CD4-positive, alpha-beta T cell (primary cell): ENCODE measurements at regions not wholly inside any gene's neighbourhood (a gene's known extent, or its start where the extent isn't known, plus 50 kb on each side); places are given as distances from the start of the nearest gene placed in this dataset.

Experiments
- ATAC-seq: fragments of 200-7000 bp; cut with Tn5 transposase; one replicate; pipeline ENCODE4 v1.10.0; 2022; ENCODE audit warnings: mild to moderate bottlenecking; ENCODE audit not compliant: poor library complexity
- CTCF ChIA-PET: fragments of 350-600 bp; sonication (Branson Sonifier 250); formaldehyde crosslinking; loops from one replicate; lab custom pipeline; 2021; ENCODE audit warnings: antibody characterized with exemption, inconsistent platforms; lab: Charles Lee
- POLR2A ChIA-PET: fragments of 350-600 bp; sonication (Branson Sonifier 250); formaldehyde crosslinking; loops from one replicate; lab custom pipeline; 2021; ENCODE audit warnings: antibody characterized with exemption, inconsistent platforms; lab: Charles Lee
- DNase-seq, 14 experiments: peaks; one replicate each; pipeline ENCODE4 v3.0.0-alpha.2; 2013 to 2020; ENCODE audit warnings: mixed read lengths in 2 of 14
- H3K27ac ChIP-seq, 2 donors: one replicate each; pipeline versions ENCODE4 v1.5.1 to v1.7.0; 2013; ENCODE audit warnings: low read length in 2 of 2, low read depth in 1 of 2, mild to moderate bottlenecking in 1 of 2
- H3K27me3 ChIP-seq, 2 experiments: 1 replicate in 1 of 2; 2 replicates in 1 of 2; pipeline versions ENCODE4 v1.6.1 to v1.7.0; 2013; ENCODE audit warnings: low read length in 2 of 2, control low read depth in 1 of 2, mild to moderate bottlenecking in 1 of 2, moderate library complexity in 1 of 2; ENCODE audit not compliant: insufficient read depth in 2 of 2, control insufficient read depth in 1 of 2
- H3K36me3 ChIP-seq: one replicate; pipeline ENCODE4 v1.6.1; 2013; ENCODE audit warnings: low read length, control low read depth; ENCODE audit not compliant: insufficient read depth
- H3K4me1 ChIP-seq: one replicate; pipeline ENCODE4 v1.6.1; 2013; ENCODE audit warnings: low read length, control low read depth; ENCODE audit not compliant: insufficient read depth
- H3K4me3 ChIP-seq: one replicate; pipeline ENCODE4 v1.5.1; 2013; ENCODE audit warnings: mild to moderate bottlenecking, low read length, moderate library complexity
- H3K9me3 ChIP-seq, 2 experiments: 1 replicate in 1 of 2; 2 replicates in 1 of 2; pipeline versions ENCODE4 v1.6.1 to v1.7.0; 2013; ENCODE audit warnings: low read length in 2 of 2, mild to moderate bottlenecking in 2 of 2, control low read depth in 1 of 2, moderate library complexity in 1 of 2; ENCODE audit not compliant: control insufficient read depth in 1 of 2, insufficient read depth in 1 of 2
- H3K27ac Mint-ChIP-seq: one replicate; pipeline ENCODE4 v1.8.0; 2020; ENCODE audit warnings: mixed read lengths
- H3K27me3 Mint-ChIP-seq: one replicate; pipeline ENCODE4 v1.8.0; 2021; ENCODE audit warnings: mixed read lengths
- H3K36me3 Mint-ChIP-seq: one replicate; pipeline ENCODE4 v1.8.0; 2021; ENCODE audit warnings: low read depth, mixed read lengths
- H3K4me1 Mint-ChIP-seq: one replicate; pipeline ENCODE4 v1.8.0; 2021; ENCODE audit warnings: low read depth, mixed read lengths
- H3K4me3 Mint-ChIP-seq: one replicate; pipeline ENCODE4 v1.8.0; 2020; ENCODE audit warnings: mild to moderate bottlenecking, mixed read lengths
- H3K9me3 Mint-ChIP-seq: one replicate; pipeline ENCODE4 v1.8.0; 2020; ENCODE audit warnings: mixed read lengths
- intact Hi-C, 2 experiments: fragments of 100-400 bp; cut with DNase I in 1 of 2; cut with micrococcal nuclease in 1 of 2; formaldehyde crosslinking; loops; one replicate each; pipeline versions ENCODE4 v1.15.1 to v1.9.0; 2023 to 2025; cut with DNase I, micrococcal nuclease
- TF ChIP-seq, protein P1 (sequence below): fragments of 200-600 bp; IDR thresholded peaks from one replicate; pipeline ENCODE4 v1.8.0; 2022; ENCODE audit warnings: antibody characterized with exemption, mild to moderate bottlenecking

- H3K4me3 ChIP-seq = no peak overlapping the region
- Mint-ChIP-seq H3K4me3 (no peak overlapping the region), H3K9me3 (no peaks in the 10 kb centered on the region), H3K27me3 (no peaks in the 10 kb centered on the region), H3K27ac (no peak overlapping the region), H3K4me1 (no peaks in the 10 kb centered on the region), H3K36me3 (no peaks in the 10 kb centered on the region)
- no peak overlapping the region for H3K27ac ChIP-seq
- H3K4me1 ChIP-seq = no peaks in the 10 kb centered on the region
- no peaks in the 10 kb centered on the region for H3K36me3 ChIP-seq
- H3K9me3 ChIP-seq = no peaks in the 10 kb centered on the region
- no peaks in the 10 kb centered on the region for H3K27me3 ChIP-seq
- DNase-seq (no peak), ATAC-seq (no peak)
- intact Hi-C loops = no loop called here
- ChIA-PET CTCF (no interaction called here), POLR2A (no interaction called here)
- TF ChIP-seq, protein P1, sequence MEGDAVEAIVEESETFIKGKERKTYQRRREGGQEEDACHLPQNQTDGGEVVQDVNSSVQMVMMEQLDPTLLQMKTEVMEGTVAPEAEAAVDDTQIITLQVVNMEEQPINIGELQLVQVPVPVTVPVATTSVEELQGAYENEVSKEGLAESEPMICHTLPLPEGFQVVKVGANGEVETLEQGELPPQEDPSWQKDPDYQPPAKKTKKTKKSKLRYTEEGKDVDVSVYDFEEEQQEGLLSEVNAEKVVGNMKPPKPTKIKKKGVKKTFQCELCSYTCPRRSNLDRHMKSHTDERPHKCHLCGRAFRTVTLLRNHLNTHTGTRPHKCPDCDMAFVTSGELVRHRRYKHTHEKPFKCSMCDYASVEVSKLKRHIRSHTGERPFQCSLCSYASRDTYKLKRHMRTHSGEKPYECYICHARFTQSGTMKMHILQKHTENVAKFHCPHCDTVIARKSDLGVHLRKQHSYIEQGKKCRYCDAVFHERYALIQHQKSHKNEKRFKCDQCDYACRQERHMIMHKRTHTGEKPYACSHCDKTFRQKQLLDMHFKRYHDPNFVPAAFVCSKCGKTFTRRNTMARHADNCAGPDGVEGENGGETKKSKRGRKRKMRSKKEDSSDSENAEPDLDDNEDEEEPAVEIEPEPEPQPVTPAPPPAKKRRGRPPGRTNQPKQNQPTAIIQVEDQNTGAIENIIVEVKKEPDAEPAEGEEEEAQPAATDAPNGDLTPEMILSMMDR = no peak
These were observed 204.6 kb upstream of the C21orf91 start for GRCh38 chr21:18023711-18024110.

- H3K36me3 ChIP-seq = no peaks in the 10 kb centered on the region
- H3K4me1 Mint-ChIP-seq = no peaks in the 10 kb centered on the region
- H3K4me3 Mint-ChIP-seq = no peak overlapping the region
These were observed 204.0 kb upstream of the C21orf91 start for GRCh38 chr21:18023157-18023556.

GRCh38 chr21:18007121-18007520 is 188.0 kb upstream of the C21orf91 start:
- Mint-ChIP-seq H3K4me1 (no peaks in the 10 kb centered on the region), H3K9me3 (no peaks in the 10 kb centered on the region), H3K27ac (no peak overlapping the region), H3K27me3 (no peaks in the 10 kb centered on the region), H3K36me3 (no peaks in the 10 kb centered on the region), H3K4me3 (no peak overlapping the region)
- intact Hi-C loops = no loop called here
- H3K9me3 ChIP-seq = no peaks in the 10 kb centered on the region
- DNase-seq = no peak
- ATAC-seq = no peak
- no peak overlapping the region for H3K4me3 ChIP-seq
- POLR2A ChIA-PET = no interaction called here
- CTCF ChIA-PET = no interaction called here
- H3K27me3 ChIP-seq = no peaks in the 10 kb centered on the region
- no peak overlapping the region for H3K27ac ChIP-seq
- H3K4me1 ChIP-seq = no peaks in the 10 kb centered on the region
- TF ChIP-seq, protein P1 = no peak
- no peaks in the 10 kb centered on the region for H3K36me3 ChIP-seq

More at GRCh38 chr21:18023157-18023556, 204.0 kb upstream of the C21orf91 start:
- TF ChIP-seq, protein P1 = no peak
- POLR2A ChIA-PET = no interaction called here
- H3K27ac Mint-ChIP-seq = no peak overlapping the region
- H3K9me3 ChIP-seq = no peaks in the 10 kb centered on the region
- no peaks in the 10 kb centered on the region for H3K36me3 Mint-ChIP-seq
- no peak overlapping the region for H3K4me3 ChIP-seq
- no peaks in the 10 kb centered on the region for H3K9me3 Mint-ChIP-seq
- intact Hi-C loops = no loop called here
- DNase-seq = no peak
- no peaks in the 10 kb centered on the region for H3K4me1 ChIP-seq
- no peaks in the 10 kb centered on the region for H3K27me3 ChIP-seq
- no peak overlapping the region for H3K27ac ChIP-seq
- H3K27me3 Mint-ChIP-seq = no peaks in the 10 kb centered on the region
- no peak for ATAC-seq
- CTCF ChIA-PET = no interaction called here
